IPS DF 4.7 (cell line): ENCODE measurements at regions not wholly inside any gene's neighbourhood (a gene's known extent, or its start where the extent isn't known, plus 50 kb on each side); places are given as distances from the start of the nearest gene placed in this dataset.

ENCODE experiments used
- DNase-seq: peaks from one replicate; pipeline ENCODE4 v3.0.0-alpha.2; 2013; ENCODE audit warnings: low spot score; ENCODE audit errors: extremely low read depth

- DNase-seq: no peak
These were observed 86.4 kb upstream of the C1QTNF9B start for GRCh38 chr13:23983671-23984070.

GRCh38 chr13:23984546-23984945 is 87.2 kb upstream of the C1QTNF9B start:
- DNase-seq: no peak

- DNase-seq: no peak
These were observed 87.8 kb upstream of the C1QTNF9B start for GRCh38 chr13:23985060-23985459.

GRCh38 chr13:23985839-23986238 is 88.5 kb upstream of the C1QTNF9B start:
- no peak for DNase-seq

GRCh38 chr13:23986619-23987018 is 89.3 kb upstream of the C1QTNF9B start:
- no peak for DNase-seq

GRCh38 chr13:23987331-23987894 is 90.1 kb upstream of the C1QTNF9B start:
- no peak for DNase-seq

- DNase-seq: no peak
These were observed 91.3 kb upstream of the C1QTNF9B start for GRCh38 chr13:23988546-23989122.

- DNase-seq: no peak
These were observed 93.2 kb upstream of the C1QTNF9B start for GRCh38 chr13:23990455-23990854.

GRCh38 chr13:23991119-23991518 is 93.8 kb upstream of the C1QTNF9B start:
- no peak for DNase-seq

- no peak for DNase-seq
These were observed 95.7 kb upstream of the C1QTNF9B start for GRCh38 chr13:23992781-23993679.

GRCh38 chr13:23993680-23993985 is 96.3 kb upstream of the C1QTNF9B start:
- no peak for DNase-seq

GRCh38 chr13:23995283-23996073 is 98.2 kb upstream of the C1QTNF9B start:
- no peak for DNase-seq

GRCh38 chr13:23996456-23996855 is 99.2 kb upstream of the C1QTNF9B start:
- DNase-seq: no peak

GRCh38 chr13:23999424-23999823 is 102.1 kb upstream of the C1QTNF9B start:
- no peak for DNase-seq

- no peak for DNase-seq
These were observed 105.0 kb upstream of the C1QTNF9B start for GRCh38 chr13:24002206-24002815.

GRCh38 chr13:24004142-24004899 is 107.0 kb upstream of the C1QTNF9B start:
- no peak for DNase-seq

- no peak for DNase-seq
These were observed 107.7 kb upstream of the C1QTNF9B start for GRCh38 chr13:24004971-24005370.

GRCh38 chr13:24005755-24006281 is 108.5 kb upstream of the C1QTNF9B start:
- no peak for DNase-seq

- no peak for DNase-seq
These were observed 109.4 kb upstream of the C1QTNF9B start for GRCh38 chr13:24006520-24007248.
